ENCODE measurements at regions not wholly inside any gene's neighbourhood (a gene's known extent, or its start where the extent isn't known, plus 50 kb on each side); places are given as distances from the start of the nearest gene placed in this dataset.
"Not testable (repeated sequence)": the region's sequence is repeated elsewhere in the genome, so short reads cannot be mapped to it uniquely, and the experiment has no call there.

- no peak for DNase-seq
Measured at GRCh38 chr7:113207441-113207840, 89.1 kb upstream of the SMIM30 start.

DNA sequence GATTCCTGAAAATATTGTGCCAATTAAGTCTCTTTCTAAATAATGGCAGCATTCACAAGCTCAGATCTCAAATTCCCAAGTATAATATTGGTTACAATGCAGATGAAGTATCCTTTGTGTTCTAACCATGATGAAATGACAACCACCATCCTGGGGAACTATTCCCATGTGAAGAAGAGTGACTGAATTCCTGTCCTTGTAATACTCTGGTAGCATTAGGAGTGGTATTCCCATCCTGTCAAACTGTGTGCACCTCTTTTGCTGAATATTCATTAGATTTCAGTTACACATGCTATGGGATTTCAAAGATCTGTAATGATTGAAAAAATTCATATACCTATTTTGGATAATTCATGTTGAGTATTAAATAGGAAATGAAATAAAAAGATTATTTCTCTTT, 86.1 kb upstream of the SMIM30 start:
- no peak for DNase-seq

GRCh38 chr7:113202284-113202683, 83.9 kb upstream of the SMIM30 start:
- no peak for DNase-seq

DNA sequence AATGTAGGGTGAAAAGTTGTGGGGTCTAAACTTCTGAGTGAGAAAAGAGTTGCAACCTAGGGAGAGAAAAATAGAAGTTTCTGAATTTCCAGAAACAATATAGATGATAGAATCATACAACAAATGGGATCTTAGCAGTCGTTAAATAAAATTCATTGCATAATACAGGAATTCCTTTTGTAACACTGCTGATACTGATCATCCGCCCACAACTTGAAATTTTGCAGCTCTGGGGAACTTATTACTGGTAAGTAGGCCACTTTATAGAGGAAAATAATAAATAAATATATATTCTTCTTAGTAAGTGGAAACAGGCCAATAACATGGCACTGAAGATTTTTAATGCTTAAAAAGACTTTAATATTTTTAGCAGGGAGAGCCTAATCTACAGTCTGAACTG, 81.9 kb upstream of the SMIM30 start:
- no peak for DNase-seq

GRCh38 chr7:113199841-113200240, 81.5 kb upstream of the SMIM30 start:
- no peak for DNase-seq

GRCh38 chr7:113199136-113199535, 80.8 kb upstream of the SMIM30 start:
- DNase-seq, result no peak

DNA sequence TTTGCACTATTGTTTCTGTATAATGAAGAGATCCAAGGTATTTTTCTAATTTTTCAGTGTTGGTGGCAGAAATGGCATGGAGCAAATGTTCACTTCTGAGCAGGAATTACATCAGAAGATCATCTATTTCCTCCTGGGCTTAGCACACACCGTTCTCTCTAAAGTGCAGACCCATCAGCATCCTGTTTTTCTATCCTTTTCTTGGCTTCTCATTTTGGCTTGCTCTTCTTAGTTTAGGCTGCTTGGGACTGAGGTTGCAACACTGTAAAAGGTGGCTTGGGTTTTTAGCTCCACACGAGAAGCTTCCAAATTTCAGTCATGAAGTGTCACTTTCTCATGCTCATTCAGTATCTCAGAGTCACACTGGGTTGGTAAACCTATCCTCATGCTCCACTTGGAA, 79.9 kb upstream of the SMIM30 start:
- no peak for DNase-seq

- DNase-seq, result no peak
Measured at GRCh38 chr7:113197274-113197673, 78.9 kb upstream of the SMIM30 start.

DNA sequence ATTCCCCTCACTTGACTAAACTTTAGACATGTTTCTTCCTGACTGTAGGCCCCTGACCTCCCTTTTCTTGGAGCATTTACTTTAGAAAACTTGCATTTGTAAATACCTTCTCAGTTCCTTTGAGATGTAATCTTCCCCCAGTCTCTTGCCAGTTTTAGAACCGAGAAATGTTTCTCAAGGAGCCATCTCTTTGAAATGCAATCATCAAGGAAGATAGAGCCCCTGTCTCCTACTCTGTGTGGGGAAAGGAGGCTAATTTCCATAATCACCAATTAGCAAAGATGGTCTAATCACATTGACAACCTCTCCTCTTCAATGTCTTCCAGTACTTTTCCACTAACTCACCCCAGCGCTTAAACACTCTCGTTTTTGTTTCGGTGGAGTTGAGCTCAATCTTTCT, 70.0 kb upstream of the SMIM30 start:
- DNase-seq, result no peak

- no peak for DNase-seq
Measured at GRCh38 chr7:113179313-113179712, 61.0 kb upstream of the SMIM30 start.

DNA sequence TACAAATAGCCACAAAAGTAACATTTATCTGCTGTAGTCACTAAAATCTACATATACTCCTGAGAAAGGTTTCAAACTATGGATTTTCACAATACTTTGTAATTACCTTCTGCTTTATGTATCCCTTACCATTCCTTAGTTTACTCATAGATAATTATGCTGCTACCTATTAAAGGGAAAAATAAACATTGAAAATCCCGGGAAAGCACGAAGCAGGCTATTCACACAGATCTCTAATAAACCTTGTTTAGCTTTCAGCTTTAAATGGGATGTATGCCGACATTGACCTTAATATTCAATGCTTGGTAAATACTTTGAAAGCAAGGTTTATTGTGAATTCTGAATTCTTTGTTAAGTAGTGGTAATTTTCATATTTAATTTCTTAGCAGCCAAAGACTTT, 58.5 kb upstream of the SMIM30 start:
- no peak for DNase-seq

DNA sequence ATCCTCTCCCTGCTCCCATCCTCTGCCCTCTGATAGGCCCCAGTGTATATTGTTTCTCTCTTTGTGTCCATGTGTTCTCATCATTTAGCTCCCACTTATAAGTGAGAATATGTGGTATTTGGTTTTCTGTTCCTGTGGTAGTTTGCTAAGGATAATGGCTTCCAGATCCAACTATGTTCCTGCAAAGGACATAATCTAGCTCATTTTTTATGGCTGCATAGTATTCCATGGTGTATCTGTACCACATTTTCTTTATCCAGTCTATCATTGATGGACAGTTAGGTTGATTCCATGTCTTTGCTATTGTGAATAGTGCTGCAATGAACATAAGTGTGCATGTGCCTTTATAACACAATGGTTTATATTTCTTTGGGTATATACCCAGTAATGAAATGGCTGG, 57.8 kb upstream of the SMIM30 start:
- not testable (repeated sequence) for DNase-seq

DNA sequence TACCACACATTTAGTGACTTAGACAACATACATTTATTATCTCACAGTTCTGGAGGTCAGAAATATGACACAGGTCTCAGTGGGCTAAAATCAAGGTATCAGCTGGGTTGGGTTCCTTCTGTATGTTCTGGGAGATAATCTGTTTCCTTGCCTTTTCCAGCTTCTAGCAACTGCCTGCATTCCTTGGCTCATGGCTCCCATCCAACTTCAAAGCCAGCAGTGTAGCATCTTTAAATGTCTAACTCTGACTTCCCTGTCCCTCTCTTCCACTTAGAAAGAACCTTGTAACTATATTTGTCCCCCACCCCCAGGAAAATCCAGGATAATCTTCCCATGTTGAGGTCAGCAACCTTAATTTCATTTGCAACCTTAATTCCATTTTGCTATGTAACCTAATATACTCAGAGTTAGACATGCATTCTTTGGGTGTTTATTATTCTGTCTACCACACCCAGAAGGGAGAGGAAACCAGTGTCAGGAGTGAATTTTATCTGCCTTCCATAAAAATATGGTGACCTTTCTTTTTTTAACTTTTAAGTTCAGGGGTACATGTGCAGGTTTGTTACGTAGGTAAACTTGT, 57.3 kb upstream of the SMIM30 start:
- DNase-seq, result no peak

DNA sequence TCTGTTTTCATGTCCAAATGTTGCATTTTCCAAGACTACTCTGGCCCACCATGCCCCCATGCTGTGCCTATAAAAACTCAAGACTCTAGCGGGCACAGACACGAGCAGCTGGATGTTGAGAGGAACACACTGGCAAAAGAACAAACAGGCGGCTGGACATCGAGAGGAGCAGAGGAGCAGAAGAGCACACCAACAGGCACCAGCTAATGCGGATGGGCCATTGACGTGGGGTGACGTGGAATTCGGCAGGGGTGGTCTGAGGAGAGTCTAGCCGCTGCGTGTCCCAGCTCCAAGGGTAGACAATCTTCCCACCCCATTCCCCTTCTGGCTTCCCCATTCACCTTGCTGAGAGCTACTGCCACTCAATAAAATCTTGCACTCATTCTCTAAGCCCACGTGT, 54.4 kb upstream of the SMIM30 start:
- DNase-seq, result no peak

GRCh38 chr7:113170591-113170990, 52.2 kb upstream of the SMIM30 start:
- DNase-seq, result no peak
